HG03342 (cell line): ENCODE measurements at regions not wholly inside any gene's neighbourhood (a gene's known extent, or its start where the extent isn't known, plus 50 kb on each side); places are given as distances from the start of the nearest gene placed in this dataset.

ENCODE experiments used
- ATAC-seq: cut with Tn5 transposase; IDR thresholded peaks from one replicate; pipeline ENCODE4 v1.9.1; 2021; ENCODE audit warnings: mild to moderate bottlenecking, moderate library complexity; ENCODE audit not compliant: unreplicated experiment

GRCh38 chr16:86414991-86415740, 95.2 kb upstream of the FOXF1 start:
- no peak for ATAC-seq

GRCh38 chr16:86418981-86419380, 91.3 kb upstream of the FOXF1 start:
- no peak for ATAC-seq

GRCh38 chr16:86419518-86419917, 90.8 kb upstream of the FOXF1 start:
- ATAC-seq = no peak

- ATAC-seq = no peak
These were observed 88.3 kb upstream of the FOXF1 start for GRCh38 chr16:86421995-86422394.

- ATAC-seq = no peak
These were observed 85.9 kb upstream of the FOXF1 start for GRCh38 chr16:86424398-86424797.

GRCh38 chr16:86424985-86425384, 85.3 kb upstream of the FOXF1 start:
- ATAC-seq = no peak

- ATAC-seq = no peak
These were observed 84.2 kb upstream of the FOXF1 start for GRCh38 chr16:86426063-86426642.

- no peak for ATAC-seq
These were observed 82.9 kb upstream of the FOXF1 start for GRCh38 chr16:86427433-86427851.

GRCh38 chr16:86428729-86429517, 81.4 kb upstream of the FOXF1 start:
- ATAC-seq = no peak

- no peak for ATAC-seq
These were observed 80.7 kb upstream of the FOXF1 start for GRCh38 chr16:86429663-86430062.

GRCh38 chr16:86430814-86431213, 79.5 kb upstream of the FOXF1 start:
- no peak for ATAC-seq

- no peak for ATAC-seq
These were observed 78.8 kb upstream of the FOXF1 start for GRCh38 chr16:86431540-86431939.

GRCh38 chr16:86432048-86432447, 78.3 kb upstream of the FOXF1 start:
- ATAC-seq = no peak

GRCh38 chr16:86432691-86433090, 77.6 kb upstream of the FOXF1 start:
- no peak for ATAC-seq

- no peak for ATAC-seq
These were observed 73.7 kb upstream of the FOXF1 start for GRCh38 chr16:86436466-86437185.

- ATAC-seq = no peak
These were observed 73.0 kb upstream of the FOXF1 start for GRCh38 chr16:86437348-86437747.

- ATAC-seq = no peak
These were observed 67.6 kb upstream of the FOXF1 start for GRCh38 chr16:86442703-86443102.

GRCh38 chr16:86443508-86444147, 66.7 kb upstream of the FOXF1 start:
- ATAC-seq = no peak

GRCh38 chr16:86444261-86444660, 66.1 kb upstream of the FOXF1 start:
- no peak for ATAC-seq

GRCh38 chr16:86444661-86445060, 65.7 kb upstream of the FOXF1 start:
- no peak for ATAC-seq

GRCh38 chr16:86446279-86446678, 64.0 kb upstream of the FOXF1 start:
- ATAC-seq = no peak
